Uterus (tissue), 2 donors: ENCODE measurements at regions not wholly inside any gene's neighbourhood (a gene's known extent, or its start where the extent isn't known, plus 50 kb on each side); places are given as distances from the start of the nearest gene placed in this dataset.

Source experiments
- POLR2A ChIP-seq, 2 donors: fragments of 450-650 bp; IDR thresholded peaks; one replicate each; pipeline ENCODE4 v1.6.1; 2016; ENCODE audit warnings: antibody characterized with exemption in 2 of 2, mild to moderate bottlenecking in 1 of 2, moderate library complexity in 1 of 2
- TF ChIP-seq, protein P1 (sequence below), 4 experiments: fragments of 200-600 bp in 2 of 4; fragments of 450-650 bp in 2 of 4; sonication (generic) in 2 of 4; IDR thresholded peaks; one replicate each; pipeline ENCODE4 v1.5.1; 2016 to 2019; ENCODE audit warnings: antibody characterized with exemption in 4 of 4, mild to moderate bottlenecking in 2 of 4, moderate library complexity in 1 of 4

DNA sequence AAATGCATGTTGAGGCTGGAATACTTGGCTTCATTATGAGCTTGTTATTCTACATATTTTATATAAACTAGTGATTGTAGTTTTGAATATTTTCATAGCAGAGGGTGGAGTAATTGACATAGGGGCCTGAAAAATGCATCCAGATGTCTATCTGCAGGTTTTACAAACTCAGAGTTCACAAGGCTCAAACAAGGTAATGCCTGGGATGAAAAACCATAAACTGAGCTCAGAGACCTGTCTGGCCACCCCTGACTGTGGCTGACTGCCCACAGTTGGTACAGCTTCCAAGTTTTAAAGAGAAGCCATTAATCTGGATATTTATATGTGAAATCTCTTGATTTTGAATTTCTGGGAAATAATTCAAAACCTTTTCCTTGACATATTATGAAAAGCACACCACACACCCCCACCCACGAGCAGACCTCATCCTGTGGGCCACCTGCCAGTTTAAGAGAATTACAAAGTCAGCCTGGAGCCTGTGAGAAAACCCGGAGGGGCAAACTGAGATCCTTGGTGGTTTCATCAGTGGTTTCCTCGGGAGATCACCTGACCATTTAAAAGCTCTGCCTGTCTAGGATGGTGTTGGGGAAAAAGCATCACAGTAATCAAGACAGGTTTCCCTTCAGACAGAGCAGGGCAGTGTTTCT lies 230.1 kb downstream of the SAMD5 start:
- TF ChIP-seq, protein P1, sequence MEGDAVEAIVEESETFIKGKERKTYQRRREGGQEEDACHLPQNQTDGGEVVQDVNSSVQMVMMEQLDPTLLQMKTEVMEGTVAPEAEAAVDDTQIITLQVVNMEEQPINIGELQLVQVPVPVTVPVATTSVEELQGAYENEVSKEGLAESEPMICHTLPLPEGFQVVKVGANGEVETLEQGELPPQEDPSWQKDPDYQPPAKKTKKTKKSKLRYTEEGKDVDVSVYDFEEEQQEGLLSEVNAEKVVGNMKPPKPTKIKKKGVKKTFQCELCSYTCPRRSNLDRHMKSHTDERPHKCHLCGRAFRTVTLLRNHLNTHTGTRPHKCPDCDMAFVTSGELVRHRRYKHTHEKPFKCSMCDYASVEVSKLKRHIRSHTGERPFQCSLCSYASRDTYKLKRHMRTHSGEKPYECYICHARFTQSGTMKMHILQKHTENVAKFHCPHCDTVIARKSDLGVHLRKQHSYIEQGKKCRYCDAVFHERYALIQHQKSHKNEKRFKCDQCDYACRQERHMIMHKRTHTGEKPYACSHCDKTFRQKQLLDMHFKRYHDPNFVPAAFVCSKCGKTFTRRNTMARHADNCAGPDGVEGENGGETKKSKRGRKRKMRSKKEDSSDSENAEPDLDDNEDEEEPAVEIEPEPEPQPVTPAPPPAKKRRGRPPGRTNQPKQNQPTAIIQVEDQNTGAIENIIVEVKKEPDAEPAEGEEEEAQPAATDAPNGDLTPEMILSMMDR (IDR thresholded peaks at IDR 0.05), result no peak
- TF ChIP-seq POLR2A (IDR thresholded peaks at IDR 0.05), result no peak
